ENCODE measurements at regions not wholly inside any gene's neighbourhood (a gene's known extent, or its start where the extent isn't known, plus 50 kb on each side); places are given as distances from the start of the nearest gene placed in this dataset.
"Not testable (repeated sequence)": the region's sequence is repeated elsewhere in the genome, so short reads cannot be mapped to it uniquely, and the experiment has no call there.

DNA sequence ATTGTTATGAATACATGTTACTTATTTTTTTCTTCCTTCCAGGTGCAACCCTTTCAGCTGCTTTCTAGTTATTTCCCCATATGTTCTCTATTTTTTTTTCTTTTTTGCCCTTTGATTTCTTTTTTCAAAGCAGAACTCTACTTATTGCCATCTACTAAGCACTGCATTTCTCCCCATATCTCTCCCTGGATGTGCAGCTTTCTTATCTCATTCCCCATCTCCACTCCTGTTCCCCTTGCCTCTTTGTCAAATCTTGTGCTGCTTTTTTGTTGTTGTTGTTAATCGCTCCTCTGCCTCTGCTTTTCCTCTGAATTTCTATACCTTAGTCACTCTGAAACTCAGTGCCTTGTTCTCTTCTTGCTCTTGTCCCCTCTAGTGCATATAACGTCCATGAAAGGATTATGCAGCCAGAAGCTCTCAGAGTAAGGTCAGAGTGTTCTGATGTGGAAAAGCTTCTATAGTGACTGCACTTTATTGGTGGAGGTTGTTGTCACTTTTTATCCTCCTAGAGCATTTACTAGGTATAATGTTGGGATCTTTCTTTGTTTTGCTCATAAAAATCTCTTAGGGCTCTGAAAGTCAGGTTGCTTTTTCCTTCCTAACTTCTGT, 51.1 kb upstream of the JADE1 start:
- FAIRE-seq: no peak

DNA sequence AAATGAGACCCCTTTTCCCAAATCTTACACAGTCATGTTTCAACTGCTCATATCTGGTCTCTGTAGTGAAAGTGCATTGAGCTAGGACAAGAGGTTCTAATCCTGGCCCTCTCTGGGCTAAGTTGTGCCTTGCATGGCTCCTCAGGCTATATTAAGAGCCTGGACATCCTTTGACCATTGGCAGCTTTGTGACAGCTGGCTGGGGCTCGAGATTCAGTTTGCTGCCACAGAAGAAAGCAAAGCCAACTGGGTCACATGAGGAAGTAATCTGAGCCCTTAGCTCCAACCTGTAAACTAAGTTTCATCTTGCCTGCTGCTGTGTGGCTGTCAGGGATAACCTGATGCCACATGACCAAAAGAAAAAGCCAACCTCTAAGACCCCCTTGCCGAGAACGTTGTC, 51.8 kb upstream of the JADE1 start:
- no peak for FAIRE-seq

DNA sequence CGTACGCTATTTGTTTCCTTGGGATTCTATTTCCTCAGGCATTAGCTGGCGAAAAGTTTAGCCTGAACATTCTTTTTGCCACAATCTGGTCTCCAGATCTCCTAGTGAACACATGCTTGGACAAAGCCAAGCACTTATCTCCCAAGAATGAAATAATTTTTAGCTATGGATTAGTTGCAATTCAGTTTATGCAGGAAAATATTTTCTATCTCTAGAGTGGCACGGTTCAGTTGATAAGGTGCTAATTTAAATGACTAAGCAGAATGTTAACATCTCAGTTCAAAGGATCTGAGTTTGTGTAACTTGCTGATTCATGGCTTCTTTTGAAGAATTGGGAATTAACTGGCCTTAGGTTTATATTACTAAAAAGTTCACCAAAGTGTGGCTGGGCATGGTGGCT, 58.1 kb upstream of the JADE1 start:
- no peak for FAIRE-seq

DNA sequence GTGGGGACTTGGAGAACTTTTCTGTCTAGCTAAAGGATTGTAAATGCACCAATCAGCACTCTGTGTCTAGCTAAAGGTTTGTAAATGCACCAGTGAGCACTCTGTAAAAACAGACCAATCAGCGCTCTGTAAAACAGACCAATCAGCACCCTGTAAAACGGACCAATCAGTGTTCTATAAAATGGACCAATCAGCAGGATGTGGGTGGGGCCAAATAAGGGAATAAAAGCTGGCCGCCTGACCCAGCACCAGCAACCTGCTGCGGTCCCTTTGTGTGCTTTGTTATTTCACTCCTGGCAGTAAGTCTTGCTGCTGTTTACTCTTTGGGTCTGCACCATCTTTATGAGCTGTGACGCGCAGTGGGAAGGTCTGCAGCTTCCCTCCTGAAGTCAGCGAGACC, 67.8 kb upstream of the JADE1 start:
- not testable (repeated sequence) for FAIRE-seq

DNA sequence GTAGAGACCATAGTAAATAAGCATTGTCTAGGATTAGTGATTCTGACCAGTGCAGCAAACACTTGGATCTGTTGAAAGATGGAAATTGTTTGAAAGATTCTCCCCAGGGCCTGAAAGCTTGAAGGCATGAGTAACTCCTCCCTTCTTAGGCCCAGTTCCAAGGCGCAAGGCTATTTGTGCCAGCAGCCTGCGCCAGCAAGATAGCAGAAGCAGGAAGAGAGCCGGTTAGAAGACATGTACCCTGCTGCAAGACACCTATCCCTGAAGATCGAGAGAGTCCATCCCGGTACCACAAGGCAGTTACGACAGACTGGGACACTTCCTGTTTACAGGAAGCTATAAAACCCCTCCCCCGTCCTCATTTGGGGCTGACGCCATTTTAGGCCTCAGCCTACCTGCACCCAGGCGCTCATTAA, 72.4 kb upstream of the JADE1 start:
- no peak for FAIRE-seq

DNA sequence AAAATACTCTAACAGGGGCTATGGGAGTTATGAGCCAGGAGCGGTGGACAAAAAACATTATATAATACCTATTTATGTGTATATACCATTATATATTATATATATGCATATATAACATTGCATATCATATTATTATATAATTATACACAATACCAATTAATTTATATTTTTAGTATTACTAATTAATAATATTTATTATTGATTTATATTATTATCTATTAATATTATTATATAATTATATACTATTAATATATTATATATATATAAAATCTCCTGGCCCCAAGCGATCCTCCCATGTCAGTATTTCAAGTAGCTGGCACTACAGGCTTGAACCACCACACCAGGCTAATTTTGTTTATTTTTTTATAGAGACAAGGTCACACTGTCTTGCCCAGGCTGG, 73.8 kb upstream of the JADE1 start:
- peak; percentile 87 for FAIRE-seq

DNA sequence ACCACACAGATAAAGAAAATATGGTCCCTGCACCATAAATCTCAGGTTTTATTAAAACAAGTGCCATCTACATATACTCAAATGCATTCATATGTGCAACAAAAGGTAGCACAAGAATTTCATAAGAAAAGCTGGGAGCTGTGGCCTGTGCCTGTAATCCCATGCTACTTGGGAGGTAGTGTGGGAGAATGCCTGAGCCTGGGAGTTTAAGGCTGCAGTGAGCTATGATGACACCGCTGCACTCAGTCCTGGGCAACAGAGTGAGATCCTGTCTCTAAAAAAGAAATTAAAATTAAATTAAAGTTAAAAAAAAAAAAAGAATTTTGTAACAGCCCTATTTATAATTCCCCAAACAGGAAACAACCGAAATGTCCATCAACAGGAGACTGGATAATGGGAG, 81.3 kb upstream of the JADE1 start:
- FAIRE-seq: no peak

DNA sequence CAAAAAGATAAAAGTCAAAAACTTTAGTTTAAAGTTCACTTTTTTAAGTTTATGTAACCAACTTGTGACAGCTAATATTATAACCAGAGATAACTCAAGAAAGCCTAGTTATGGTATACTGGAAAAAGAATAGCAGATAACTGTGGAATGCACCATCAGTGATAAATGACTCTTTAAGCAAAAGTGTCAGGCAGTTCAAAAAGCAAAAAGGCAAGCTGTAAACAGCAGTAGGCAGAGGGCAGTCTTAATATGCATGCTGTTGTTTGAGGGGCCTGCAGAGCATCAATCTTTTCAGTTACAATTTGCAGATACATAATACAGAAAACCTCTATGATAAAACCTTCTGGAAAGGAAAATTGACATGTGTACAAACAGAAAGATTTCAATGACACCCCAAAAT, 81.8 kb upstream of the JADE1 start:
- FAIRE-seq: no peak

DNA sequence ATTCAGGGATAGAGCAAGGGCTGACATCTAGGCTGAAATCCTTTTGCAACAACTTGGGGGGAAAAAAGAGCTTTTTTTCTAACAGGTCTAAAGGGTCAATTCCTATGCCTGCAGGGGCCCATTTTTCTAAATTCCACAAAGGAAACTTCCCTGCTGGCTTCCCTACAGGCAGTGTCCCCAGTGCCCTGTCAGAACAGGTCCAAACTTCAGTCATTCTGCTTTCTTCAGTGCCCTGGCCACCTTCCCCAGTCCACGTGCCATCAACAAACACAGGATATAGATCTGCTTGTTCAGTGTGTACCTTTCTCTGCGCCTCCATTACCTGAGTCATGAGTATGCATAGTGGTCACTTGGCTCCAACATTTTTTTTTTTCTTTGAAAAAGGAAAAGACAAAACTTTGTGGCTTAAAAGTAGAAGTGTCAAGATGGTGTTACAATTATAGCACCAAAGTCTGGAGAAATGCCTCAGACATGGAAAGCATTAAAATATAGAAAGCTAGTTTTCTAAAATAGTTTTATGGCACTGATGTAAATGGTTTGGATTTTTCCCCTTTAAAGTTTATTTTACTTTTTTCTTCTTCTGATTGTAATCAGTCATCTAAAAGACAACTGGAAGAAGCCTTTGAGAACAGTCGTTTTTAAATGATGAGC, 84.0 kb upstream of the JADE1 start:
- no peak for FAIRE-seq

DNA sequence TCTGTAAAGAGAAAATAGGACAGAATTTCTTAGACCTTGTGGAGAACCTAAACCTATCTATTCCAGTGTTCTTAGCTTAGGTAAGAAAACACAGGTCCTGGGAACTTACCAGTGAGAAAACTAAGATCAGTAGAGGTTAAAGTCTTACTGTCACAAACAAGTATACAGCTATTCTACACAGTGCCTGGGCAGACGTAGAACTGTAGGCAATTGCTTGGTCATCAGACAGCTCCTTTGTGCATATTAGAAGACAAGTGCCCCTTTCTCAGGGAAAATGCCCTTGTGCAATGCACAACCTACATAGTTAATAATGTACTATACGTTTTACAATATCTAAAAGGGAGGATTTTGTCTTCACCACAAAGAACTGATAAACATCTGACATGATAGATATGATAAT, 86.6 kb upstream of the JADE1 start:
- no peak for FAIRE-seq

DNA sequence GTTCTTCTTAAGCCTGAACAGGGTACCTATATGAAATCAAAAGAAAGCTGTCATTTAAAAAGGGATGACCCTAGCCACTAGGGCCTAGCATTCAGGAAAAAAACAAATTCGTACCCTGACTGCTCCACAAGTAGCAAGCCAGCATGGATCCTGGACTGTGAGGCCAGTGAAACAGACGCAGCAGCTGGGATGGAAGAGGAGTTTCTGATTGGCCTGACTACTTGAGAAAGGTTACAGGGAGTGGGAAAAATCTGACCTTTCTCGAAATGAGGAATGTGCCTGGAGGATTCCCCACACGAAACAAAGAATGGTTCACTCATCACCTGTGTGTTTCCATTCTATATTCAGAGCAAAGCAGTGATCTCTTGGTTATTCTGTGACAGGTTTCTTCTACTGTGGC, 87.6 kb upstream of the JADE1 start:
- FAIRE-seq: no peak

DNA sequence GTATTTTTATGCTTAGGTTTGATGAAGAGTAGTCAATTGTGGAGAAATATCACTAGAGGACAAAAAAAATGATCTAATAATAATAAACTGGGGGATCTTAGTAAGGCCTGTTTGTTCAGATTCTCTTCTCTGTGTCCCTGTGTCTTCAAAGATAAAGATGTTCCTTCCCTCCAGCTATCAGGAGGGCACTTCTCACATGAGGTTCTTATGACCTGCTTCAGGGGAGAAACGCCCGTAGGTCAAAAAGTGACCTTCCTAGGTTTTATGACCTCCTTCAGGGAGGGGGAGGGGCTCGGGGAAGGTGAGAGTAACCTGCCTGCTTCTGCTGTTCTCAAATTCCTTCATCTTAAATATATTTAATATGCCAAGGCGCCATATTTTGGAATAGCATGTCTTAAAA, 89.2 kb upstream of the JADE1 start:
- FAIRE-seq: no peak

DNA sequence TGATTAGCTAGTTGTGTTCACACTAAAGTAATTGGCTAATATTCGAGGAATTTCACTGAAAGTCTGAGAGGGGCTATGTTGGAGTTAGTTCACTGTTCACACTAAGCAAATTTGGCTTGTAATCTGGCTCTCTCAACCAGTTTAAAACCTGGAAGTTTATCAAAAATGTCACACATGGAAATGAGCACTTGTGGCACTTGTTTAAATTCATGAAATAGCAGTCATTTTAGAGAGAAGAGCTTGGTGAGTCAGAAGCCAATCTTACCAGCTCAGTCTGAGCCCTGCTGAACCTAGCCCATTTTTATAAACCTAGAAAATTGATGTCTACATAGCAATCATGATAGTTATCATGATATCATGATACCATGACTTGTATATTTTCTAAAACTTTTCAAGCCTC, 90.7 kb upstream of the JADE1 start:
- FAIRE-seq: no peak

DNA sequence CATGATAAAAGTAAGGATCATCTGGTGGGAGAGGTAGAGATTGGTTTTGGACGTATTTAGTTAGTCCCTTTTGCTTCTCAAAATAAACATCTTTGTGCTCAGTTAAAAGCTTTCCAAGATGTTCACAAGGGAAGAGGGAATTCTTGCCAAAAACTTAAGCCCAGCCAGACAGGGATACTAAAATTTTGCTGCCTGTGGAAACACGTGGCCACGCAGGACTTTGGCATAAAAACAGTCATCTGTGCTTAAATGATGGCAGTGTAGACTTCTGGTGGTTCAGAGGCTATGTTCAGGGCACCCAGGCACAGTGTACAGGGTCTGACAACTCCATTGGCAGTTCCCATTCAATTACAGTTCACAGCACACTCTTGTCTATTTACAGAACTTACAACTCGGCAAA, 93.2 kb upstream of the JADE1 start:
- FAIRE-seq: no peak

DNA sequence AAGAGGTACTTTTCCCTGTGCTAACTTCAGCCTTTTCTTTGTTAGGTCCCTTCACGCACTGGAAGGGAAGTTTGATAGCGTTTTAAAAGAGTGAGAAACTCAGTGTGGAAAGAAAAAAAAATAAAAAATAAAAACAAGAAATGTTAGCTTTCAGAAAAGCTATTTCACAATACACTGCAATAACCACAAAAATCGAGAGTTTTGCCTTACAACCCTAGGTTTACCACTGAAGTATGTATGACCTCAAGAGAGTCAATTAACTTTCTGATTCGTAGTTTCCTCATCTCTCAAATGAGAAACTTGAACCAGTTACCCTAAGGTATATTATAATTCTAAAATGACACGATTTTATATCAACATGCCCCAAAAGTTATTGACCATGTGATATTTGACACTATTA, 93.9 kb upstream of the JADE1 start:
- no peak for FAIRE-seq

DNA sequence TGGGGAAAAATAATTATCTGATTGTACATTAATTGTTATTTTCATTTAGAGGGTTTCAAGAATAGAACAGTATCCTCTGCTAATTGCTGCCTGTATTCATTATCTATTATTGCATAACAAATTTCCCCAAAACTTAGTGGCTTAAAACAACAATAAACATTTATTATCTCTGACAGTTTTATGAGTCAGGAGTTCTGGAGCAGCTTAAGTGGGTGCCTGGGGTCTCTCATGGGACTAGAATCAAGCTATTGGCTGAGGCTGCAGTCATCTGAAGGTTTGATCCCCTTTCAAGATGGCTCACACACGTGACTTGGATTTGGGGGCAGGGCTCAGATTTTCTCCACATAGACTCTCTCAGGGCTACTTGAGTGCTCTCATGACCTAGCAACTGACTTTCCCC, 98.1 kb upstream of the JADE1 start:
- no peak for FAIRE-seq

DNA sequence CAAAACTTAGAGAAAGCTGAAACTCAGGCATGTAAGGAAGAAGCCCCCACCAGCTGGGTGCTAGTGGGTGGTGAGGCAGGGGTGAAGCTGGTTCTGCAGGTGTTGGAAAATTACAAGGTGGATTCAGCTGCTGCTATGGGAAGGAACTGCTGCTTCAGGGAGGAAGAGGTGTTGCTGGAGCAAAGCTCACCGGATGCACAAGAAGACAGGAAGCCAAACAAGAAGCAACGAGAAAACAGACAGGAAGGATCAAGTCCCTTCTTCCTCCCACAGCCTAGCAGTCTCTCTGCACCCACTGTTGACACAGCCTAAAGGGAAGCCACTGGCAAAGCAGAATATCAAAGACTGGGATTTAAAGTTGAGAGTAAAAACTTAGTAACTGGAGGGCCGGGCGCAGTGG, 100.2 kb upstream of the JADE1 start:
- FAIRE-seq: no peak

DNA sequence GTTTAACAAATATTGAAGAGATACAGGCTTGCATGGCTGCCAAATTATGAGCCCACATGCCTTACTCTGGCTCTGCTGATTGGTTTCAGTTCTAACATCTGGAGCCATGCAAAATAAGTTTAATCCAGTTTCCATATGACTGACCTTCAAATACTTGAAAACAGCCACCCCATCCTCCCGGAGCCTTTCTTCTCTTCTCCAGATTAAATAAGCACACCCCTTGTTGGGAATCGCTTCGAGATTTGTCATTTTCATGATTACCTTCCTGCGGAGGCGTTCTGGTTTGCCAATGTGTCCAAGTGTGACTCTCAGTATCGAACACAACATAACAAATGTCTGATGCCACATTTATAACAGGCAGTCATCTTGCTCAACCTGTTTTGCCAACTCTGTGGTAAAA, 101.6 kb upstream of the JADE1 start:
- no peak for FAIRE-seq

DNA sequence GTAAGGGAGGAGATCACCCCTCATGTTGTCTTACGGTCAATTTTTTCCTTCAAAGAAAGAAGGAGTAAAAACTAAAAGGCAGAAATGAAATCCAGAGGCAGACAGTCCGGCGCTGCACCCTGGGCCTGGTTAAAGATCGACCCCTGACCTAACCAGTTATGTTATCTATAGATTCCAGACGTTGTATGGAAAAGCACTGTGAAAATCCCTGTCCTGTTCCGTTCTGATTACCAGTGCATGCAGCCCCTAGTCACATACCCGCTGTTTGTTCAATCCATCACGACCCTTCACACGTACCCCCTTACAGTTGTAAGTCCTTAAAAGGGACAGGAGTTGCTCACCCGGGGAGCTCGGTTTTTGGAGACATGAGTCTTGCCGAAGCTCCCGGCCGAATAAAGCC, 105.6 kb upstream of the JADE1 start:
- no peak for FAIRE-seq

DNA sequence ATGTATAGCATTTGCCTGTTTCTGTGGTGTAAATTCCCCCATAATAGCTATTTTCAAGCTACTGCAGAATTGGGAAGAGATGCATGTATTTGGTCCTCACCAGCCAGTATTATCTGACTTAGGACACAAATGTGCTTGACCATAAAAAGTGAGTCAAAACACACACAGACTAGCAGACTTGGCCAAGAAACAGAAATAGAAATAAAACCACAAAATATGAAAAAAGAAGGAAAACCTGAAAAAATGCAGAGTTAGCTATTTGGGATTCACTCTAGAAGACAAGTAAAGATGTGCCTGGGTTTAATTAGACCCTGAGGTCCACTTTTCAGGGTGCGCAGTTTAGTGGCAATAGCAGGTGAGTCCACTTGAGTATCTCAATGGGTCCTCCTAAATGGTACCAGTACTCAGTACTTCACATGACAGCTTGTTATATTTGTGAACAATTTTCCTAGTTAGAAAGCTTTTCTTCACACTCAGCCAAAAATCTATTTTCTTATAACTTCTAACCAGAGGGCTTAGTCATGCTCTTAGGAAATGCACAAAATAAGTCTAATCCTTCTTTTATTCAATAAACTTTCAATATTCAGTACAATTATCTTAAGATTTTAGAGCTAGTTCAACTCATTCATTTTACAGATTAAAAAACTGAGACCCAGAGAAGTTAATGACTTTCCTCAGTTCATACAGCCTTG, 108.7 kb upstream of the JADE1 start:
- FAIRE-seq: no peak

DNA sequence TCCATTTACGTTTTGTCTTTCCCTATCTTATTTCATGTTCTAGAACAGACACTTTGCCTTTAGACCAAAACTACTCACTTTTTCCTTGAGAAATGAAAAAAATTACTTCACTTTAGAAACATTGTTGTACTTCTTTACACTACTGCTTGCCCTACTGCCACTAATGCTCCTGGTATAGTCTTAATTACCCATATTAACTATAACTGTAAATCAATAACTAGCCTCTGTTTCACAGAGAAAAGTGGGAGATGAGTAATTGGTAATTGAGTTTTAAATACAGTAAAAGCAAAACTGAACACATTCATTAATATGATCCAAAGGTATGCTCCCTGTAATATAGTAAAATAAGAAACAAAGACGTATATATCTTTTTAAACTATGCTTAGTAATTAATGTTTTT, 111.1 kb upstream of the JADE1 start:
- no peak for FAIRE-seq

DNA sequence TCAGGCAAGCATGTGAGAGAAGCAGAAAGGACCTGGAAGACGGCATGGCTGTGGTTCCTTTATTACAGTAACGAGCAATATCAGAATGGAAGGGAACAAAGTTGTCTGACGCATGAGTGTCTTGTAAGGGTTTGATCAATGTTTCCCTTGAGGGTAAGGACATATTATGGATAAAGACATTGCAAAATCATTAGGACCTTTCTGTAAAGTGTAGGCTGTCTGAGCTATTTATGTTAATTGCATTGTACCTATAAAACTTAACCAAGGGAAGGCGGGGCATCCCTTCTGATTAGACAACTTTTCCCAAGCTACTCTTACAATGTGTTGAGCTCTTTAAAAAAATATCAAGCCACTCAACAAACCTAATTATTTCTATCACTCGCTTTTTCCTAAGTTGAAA, 112.2 kb upstream of the JADE1 start:
- FAIRE-seq: no peak

DNA sequence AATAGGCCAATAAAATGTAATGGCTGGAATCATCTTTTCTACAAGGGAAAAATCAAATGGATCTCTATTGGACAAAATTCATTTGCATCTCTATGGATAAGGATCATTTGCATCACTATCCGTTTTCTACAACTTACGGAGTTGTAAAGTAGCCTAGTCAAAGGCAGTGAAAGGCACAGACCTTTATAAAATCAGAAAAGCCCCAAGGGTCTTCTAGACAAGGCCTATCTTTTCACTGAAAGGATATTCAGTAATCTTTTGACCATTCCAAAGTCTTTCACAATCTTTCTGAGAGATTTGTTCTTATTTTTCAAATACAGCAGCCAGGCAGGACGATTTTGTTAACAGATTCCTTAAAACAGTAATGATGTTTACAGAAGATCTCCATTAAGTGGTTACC, 119.5 kb upstream of the JADE1 start:
- FAIRE-seq: no peak

DNA sequence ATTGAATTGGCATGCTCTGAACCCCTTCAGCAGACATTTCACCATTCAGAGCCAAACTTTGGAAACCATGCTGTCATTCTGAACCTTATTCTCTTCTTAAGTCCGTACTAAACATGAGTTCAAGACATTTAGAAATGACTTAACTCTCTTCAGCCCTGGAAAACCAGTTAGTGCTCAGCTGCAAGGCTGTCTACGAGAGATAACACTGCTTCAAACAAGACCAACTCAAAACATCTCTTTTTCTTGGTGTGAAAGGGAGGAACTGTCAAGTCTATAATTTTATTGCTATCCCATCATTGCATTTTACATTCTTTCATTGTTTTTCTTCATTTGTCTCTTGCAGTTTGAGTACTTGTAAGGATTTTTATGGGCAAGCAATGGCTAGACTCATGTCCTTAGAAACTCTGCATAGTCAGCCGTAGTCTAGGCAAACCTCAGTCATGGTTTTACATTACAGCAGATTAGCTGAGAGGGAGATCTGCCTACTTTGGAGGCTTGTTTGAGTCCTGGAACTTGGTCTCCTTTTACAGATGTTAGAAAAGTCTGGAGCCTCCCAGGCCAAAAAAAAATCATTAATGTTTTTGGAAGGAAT, 120.6 kb upstream of the JADE1 start:
- no peak for FAIRE-seq

Data from G401.6 (cell line).